Kidney tubule cell (primary cell): ENCODE measurements at regions not wholly inside any gene's neighbourhood (a gene's known extent, or its start where the extent isn't known, plus 50 kb on each side); places are given as distances from the start of the nearest gene placed in this dataset.
"Not testable (repeated sequence)": the region's sequence is repeated elsewhere in the genome, so short reads cannot be mapped to it uniquely, and the experiment has no call there.

Experiments
- DNase-seq: peaks from one replicate; pipeline ENCODE4 v3.0.0-alpha.2; 2018; ENCODE audit warnings: low spot score

DNA sequence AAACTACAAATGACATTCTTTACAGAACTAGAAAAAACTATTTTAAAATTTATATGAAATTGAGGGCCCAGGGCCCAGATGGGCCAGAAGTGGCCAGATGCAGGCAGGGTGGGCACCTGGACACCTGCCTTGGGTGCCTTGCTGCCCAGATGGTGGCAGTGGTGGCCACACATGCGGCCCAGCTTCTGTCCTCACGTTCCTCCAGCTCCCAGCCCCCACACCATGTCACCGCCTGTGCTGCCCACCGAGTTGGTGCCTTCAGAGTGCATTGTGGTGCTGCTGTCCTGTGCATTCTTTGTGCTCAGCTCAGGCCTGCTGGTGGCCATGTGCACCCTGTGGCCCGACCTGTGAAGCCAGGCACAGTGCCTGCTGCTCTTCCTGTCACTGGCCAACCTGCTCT is 216.8 kb upstream of the CXADR start:
- DNase-seq = no peak

DNA sequence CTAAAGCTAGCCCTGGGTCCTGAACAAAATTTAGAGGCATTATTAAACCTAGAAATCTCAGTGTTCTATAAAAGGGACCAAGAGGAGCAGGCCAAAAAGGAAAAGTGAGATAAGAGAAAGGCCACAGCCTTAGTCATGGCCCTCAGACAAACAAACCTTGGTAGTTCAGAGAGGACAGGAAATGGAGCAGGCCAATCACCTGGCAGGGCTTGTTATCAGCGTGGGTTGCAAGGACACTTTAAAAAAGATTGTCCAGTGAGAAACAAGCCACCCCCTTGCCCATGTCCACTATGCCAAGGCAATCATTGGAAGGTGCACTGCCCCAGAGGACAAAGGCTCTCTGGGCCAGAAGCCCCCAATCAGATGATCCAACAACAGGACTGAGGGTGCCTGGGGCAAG is 213.3 kb upstream of the CXADR start:
- DNase-seq = not testable (repeated sequence)

DNA sequence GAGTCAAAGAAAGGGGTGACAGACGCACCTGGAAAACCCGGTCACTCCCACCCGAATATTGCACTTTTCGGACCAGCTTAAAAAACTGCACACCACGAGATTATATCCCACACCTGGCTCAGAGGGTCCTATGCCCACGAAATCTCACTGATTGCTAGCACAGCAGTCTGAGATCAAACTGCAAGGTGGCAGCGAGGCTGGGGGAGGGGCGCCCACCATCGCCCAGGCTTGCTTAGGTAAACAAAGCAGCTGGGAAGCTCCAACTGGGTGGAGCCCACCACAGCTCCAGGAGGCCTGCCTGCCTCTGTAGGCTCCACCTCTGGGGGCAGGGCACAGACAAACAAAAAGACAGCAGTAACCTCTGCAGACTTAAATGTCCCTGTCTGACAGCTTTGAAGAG is 185.1 kb upstream of the CXADR start:
- not testable (repeated sequence) for DNase-seq

DNA sequence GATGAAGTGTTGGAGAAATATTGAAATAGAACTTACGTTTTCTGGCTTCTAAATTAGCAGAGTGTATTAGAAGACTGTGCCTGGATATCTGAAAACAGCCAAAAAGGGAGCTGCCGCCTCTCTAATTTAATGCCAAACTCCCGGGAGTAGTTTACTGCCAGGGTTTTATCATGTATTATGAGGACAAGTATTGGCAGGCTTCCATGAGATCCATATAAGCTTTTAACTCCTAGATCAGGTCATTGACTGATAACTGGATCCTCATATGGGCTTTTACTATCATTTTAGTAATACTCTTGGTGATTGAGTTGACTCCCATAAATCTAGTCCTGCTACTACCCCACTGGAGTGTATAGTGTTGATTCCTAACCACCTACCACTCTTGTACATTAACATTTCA is 178.4 kb upstream of the CXADR start:
- no peak for DNase-seq

DNA sequence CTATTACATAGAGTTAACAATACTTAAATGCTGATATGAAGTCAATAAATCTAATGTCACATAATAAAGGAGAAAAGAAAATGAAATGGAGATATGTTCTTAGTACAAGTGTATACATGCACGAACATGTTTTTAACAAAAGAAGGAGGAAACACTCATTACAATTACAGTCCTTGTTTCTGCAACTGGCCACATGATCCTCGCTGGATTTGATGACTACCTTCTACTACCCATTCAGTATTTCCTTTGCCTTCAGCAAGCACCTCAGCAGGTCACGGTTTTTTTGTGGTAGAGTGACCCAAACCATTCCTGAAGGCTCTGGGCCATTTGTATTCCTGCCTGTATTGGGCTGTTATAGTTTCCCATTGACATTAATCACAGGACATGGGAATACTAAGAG is 172.8 kb upstream of the CXADR start:
- no peak for DNase-seq

DNA sequence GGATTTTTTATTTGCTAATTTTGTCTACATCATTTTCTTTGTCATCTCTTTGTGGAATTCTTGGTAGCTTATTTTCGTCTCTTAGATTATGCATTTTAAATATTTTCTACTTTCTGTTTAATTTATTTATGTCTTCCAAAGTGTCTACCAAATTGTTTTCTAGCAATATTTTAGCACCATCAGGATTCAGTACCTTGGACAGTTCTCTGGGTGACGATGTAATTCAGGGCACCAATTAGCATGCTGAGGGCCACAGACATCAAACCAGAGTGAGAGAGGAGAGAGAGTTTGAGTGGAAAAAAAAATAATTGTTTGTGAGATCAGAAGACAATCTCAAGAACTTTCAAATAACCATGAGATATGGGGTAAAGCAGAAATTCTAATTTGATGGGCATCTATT is 169.8 kb upstream of the CXADR start:
- no peak for DNase-seq

DNA sequence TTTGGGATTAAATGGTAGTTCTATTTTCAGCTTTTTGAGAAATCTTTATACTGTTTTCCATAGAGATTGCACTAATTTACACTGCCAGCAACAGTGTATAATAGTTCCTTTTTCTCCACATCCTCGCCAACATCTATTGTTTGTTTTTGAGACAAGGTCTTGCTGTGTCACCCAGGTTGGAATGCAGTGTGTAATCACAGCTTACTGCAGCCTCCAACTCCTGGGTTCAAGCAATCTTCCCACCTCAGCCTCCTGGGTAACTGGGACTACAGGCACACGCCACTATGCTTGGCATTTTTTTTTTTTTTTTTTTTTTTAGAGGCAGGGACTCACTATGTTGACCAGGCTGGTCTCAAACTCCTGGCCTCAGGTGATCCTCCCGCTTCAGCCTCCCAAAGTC is 164.5 kb upstream of the CXADR start:
- DNase-seq = no peak

DNA sequence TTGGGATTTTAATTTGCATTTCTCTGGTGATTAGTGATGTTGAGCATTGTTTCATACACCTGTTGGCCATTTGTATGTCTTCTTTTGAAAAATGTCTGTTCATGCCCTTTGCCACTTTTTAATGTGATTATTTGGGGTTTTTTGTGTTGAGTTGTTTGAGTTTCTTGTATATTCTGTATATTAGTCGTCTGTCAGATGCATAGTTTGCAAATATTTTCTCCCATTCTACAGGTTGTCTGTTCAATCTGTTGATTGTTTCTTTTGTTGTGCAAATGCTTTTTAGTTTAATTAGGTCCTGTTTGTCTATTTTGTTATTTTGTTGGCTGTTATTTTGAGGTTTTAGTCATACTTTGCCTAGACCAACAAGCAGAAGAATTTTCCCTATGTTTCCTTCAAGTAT is 164.0 kb upstream of the CXADR start:
- DNase-seq = no peak

DNA sequence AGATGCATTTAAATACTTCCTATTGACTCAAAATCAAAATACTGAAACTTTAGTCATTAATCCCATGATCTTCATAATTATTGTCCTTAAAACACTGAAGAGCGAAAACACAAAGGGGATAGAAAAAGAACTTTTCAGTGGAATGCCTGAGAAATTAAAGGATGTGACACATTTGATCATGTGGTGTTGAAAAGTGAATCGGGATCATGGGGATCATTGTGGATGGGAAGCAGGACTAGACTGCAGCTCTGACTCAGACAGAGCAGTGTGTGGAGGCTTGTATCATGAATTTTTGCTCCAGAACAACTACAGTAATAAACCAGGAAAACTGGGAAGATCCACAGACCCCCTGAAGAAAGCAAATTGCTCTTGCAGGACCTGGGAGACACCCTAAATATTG is 161.1 kb upstream of the CXADR start:
- DNase-seq = no peak

DNA sequence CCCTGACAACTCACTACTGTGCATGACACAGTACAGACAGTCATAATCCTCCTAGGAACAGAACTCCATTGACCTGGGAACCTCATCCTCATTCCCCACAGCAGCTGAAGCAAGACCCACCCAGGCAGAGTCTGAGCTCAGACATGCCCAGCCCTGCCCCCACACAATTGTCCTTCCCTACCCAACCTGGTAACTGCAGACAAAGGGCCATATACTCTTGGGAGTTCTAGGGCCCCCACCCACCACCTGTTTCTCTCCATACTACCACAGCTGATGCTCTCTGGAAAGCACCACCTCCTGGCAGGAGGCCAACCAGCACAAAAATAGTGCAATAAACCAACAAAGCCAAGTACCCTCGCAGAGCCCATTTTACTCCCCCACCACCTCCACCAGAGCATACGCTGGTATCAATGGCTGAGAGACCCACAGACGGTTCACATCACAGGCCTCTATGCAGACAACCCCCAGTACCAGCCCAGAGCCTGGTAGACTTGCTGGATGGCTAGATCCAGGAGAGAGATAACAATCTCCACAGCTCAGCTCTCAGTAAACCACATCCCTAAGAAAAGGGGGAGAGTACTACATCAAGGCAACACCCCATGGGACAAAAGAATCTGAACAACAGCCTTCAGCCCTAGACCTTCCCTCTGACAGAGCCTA is 159.7 kb upstream of the CXADR start:
- DNase-seq = peak; percentile 35

DNA sequence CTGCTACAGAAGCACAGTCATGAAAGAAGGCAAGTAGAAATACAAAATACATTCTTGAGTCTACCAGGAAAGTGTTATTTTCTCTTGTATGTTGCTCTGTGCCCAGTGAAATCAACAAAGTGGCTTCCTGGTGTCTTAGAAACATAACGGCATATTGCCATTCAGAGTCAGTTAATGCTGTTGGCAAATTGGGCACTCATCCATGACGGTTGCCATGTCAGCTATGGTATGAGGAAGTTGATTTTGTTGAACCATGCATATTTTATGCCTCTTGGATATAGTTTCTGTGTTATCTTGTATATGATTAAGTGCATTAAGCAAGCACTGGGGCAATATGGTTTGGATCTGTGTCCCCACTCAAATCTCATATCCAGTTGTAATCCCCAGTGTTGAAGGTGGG is 153.1 kb upstream of the CXADR start:
- DNase-seq = peak; percentile 76

DNA sequence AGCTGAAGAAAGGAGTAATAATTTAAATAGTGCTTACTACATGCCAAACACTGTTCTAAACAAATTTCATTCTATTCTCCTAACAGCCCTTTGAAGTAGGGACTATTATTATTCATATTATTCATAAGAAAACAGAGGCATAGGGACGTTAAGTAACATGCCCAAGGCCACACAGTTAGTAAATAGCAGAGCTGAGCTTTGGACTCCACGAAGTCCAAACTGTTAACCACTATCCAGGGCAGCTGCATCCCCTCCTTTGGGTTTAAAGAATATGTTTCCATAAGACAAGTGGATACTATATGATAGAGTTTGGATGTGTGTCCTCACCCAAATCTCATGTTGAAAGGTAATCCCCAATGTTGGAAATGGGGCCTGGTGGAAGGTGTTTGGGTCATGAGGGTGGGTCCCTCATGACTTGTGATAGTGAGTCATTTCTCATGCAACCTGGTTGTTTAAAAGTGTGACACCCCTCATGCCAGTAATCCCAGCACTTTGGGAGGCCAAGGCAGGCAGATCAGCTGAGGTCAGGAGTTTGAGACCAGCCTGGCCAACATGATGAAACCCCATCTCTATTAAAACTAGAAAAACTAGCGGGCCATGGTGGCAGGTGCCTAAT is 144.0 kb upstream of the CXADR start:
- DNase-seq = no peak

DNA sequence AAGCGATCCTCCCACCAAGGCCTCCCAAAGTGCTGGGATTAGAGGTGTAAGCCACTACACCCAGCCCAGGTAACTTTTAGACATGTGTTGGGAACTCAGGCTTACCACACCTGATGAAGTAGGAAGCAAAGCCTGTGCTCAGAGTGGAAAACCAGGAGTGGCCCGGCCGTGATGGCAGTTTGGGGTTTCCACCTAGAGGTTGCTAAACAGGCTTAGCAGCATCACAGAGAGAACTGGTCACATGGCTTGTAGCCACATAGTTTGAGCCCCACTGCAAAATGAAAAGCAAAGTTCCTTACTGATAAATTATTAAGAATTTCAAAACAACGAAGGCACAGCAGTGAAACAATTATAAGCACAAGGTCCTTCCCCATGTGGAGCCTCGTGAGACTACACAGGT is 142.6 kb upstream of the CXADR start:
- peak; percentile 36 for DNase-seq

DNA sequence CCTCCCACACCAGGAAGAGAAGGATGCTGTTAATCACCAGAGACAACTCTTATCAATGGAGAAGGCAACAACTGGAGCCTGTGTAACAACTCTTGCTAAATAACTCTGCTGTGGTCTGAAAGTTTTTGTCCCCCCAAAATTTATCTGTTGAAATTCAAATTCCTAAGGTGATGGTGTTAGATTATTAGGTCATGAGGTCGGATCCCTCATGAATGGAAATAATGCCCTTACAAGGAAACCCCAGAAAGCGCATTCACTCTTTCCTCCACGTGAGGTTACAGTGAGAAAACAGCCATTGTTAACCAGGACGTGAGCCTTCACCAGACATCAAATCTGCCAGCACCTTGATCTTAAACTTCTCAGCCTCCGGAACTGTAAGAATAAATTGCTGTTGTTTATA is 141.9 kb upstream of the CXADR start:
- no peak for DNase-seq

DNA sequence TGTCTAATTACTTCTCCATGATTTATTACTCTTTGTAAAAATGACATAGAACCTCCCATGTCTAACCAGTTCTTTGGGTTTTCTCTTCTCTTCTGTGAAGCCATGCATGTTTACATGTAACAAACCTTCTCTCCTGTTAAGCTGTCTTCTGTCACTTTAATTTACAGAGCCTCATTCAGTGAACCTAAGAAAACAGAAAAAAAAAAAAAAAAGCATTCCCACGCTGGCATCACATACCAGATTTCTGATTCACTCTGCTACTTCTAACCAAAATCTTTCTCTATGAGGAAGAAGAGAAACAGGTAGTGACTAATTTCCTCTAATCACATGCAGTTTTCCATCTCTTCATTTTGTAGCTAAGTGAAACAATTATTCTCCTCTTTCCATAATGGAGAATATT is 141.4 kb upstream of the CXADR start:
- peak; percentile 85 for DNase-seq

DNA sequence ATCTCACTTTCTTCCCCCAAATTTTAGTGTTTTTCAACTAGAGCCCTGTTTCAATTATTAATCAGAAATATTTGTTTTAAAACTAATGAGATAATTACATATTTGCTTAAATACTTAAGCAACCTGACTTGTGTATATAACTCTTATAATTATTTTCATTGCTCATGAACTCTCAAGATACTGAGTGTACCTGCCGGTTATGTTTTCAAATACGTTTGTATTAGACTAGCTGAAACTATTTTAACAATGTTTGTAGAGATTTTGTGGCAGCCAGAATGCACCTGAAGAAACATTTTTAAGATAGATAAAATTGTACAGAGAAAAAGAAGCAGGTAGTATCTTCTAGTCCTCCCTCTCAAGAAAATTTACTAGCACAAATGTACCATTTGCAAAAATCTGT is 140.6 kb upstream of the CXADR start:
- DNase-seq = no peak

DNA sequence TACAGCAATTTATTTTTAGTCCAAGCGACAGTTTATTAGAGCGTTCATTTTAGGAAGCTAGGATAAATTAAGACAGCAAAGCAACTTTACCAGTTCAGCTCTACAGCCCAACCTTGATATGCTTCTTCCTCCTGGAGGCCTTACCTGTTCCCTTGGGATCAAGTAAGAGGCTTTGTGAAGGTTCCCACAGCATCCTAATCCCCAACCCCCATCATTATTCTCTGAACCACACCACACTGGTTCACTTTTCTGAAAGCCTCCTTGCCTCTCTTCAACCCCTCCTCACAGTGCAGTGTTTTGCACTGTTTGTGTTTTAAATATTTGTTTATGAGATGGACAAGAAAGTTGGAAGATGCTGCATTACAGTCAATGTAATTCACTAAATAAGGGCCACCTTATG is 126.3 kb upstream of the CXADR start:
- no peak for DNase-seq

DNA sequence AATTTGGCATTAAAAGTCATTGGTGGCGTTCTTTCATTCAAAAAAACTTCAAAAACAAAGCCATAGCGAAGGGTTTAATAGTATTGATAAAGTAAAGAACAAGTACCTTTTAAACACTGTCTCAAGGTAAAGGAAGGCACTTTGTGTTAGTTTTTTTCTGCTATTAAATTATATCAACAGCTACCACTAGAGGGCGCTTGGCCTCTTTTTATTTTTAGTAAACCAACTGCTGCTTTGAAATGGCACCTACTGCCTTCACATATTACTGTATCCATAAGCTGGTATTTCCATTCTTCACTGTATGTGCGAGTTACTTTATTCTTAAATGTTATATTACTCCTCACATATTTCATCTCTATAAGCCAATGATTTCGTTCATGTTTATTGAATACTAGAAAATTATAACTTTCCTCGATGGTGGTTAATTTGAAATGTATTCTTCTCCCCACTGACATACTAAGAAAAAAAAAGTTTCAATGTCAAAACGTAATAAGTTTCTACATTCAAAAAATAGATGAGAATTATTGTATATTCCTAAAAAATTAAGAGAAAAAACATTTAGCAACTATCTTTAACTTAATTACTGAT is 125.7 kb upstream of the CXADR start:
- peak; percentile 77 for DNase-seq

DNA sequence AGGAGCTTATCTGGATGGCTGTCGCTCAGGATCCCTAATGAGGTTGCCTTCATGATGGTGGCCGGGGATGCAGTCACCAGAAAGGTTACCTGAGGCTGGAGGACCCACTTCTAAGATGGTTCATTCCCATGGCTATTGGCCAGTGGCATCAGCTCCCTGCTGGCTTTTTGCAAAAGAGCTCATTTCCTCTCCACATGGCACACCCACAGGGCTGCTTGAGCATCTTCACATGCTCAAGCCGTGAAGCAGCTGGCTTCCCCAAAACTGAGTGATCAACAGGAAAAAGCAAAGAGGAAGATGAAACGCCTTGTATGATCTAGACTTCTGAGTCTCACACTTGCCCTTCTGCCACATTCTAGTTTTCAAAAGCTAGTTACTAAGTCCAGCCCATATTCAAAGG is 124.6 kb upstream of the CXADR start:
- DNase-seq = no peak

DNA sequence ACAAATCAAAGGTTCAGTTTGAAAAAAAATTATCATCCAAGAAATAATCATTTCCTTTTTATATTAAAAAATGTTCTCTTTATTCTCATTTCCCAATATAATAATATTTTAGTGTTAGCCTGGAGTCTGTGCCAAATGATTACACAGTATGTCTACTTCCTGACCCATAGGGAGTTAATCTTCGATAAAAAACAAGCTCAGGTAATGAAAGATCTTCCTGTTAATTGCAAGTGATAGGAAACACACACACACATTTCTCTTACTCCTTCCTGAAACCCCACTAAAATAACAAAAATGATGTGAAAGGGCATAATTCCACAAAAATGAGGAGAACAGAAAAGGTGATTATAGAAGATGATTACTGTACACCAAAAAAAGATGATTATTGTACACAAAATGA is 123.5 kb upstream of the CXADR start:
- DNase-seq = no peak

DNA sequence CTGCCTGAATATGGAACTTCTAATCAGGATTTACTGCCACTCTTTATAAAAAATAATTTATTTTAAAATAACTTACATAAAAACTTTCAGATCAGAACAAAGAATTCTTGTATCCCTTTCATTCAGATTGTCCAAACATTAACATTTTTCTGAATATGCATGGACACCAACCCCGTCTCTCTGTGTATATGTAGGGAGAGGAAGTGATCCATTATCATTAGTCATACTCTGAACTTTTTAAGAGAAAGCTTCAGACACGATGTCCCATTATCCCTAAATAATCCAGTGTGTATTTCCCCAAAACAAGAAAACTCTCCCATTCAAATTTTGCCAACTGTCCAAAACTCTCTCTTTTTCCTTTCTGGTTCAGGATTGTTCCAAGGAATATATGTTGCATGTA is 122.3 kb upstream of the CXADR start:
- DNase-seq = no peak

DNA sequence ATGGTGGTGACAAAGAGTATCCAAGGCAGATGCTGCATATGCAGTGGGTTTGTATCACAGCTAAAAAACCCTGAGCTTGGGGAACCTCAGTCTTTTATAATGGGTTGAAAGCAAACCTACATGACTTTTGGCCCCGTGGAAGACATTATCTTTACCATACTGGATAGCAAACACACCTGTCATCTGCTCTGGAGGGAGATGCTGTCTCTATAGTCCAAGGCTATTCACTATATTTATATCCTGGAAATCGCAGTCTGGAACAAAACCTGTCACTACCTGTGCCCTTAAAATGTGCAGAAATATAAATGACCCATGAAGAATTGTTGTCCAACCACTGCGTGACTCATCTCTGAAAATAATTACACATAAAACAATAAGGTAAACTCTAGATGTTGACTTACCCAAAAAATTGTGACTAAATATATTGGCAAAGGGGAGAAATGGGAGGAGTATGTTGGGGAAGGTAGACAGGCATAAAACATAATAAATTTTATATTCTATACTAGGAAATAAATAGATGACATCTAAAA is 121.0 kb upstream of the CXADR start:
- no peak for DNase-seq

DNA sequence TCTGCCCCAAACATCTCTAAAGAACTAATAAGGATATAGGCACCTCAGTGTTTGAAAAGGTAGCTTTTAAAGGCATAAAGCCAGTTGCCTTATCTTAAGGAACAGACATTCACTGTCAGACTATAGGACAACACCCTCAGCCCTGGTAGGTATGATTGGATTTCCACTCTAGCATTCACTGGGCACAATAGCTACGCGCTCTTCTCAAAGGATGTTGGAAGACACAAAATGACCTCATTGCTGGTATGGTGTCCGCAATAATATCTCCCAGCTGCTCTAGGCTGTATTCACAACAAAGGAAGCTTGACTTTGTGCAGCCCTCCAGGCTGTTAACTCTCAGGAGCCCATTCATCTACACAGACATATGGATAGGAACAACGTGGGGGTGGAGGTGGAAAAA is 119.4 kb upstream of the CXADR start:
- DNase-seq = no peak

DNA sequence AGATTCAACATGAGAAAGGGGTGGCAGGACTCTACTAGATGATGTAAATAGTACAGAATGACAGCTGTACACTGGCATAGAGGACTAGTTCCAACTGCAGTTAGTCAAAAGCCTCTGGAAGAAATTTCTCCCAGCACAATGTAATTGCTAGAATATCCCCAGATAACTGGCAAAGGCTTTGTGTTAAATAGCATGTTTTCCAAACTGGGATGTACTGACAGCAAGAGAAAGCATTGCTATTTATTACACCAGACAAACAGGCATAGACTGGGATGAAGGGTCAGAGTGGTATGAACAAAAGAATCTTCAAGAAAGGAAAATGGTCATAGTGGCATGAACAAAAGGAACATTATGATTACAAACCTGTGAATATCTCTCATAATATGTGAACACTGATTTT is 115.9 kb upstream of the CXADR start:
- DNase-seq = no peak
